Natural killer cell (primary cell): ENCODE measurements at regions not wholly inside any gene's neighbourhood (a gene's known extent, or its start where the extent isn't known, plus 50 kb on each side); places are given as distances from the start of the nearest gene placed in this dataset.
"Not testable (repeated sequence)": the region's sequence is repeated elsewhere in the genome, so short reads cannot be mapped to it uniquely, and the experiment has no call there.

Experiments used
- ATAC-seq, 3 donors: fragments of 150-1000 bp in 2 of 3; fragments of 200-7000 bp in 1 of 3; cut with Tn5 transposase; 1 replicate in 1 of 3; 2 replicates in 2 of 3; pipeline ENCODE4 v1.10.0; 2021; ENCODE audit warnings: mild to moderate bottlenecking in 2 of 3, moderate library complexity in 2 of 3
- DNase-seq, 2 donors: peaks; one replicate each; pipeline versions ENCODE4 v3.0.0 to v3.0.0-alpha.2; 2013 to 2021; ENCODE audit warnings: mixed read lengths in 1 of 2
- H3K27ac ChIP-seq: one replicate; pipeline ENCODE4 v1.5.1; 2013; ENCODE audit warnings: mild to moderate bottlenecking, low read length
- H3K27me3 ChIP-seq: one replicate; pipeline ENCODE4 v1.6.1; 2013; ENCODE audit warnings: low read length; ENCODE audit not compliant: control insufficient read depth, insufficient read depth
- H3K36me3 ChIP-seq: one replicate; pipeline ENCODE4 v1.6.1; 2013; ENCODE audit warnings: low read length; ENCODE audit not compliant: control insufficient read depth, insufficient read depth
- H3K4me1 ChIP-seq: one replicate; pipeline ENCODE4 v1.6.1; 2013; ENCODE audit warnings: low read length; ENCODE audit not compliant: control insufficient read depth, insufficient read depth
- H3K4me3 ChIP-seq: one replicate; pipeline ENCODE4 v1.5.1; 2013; ENCODE audit warnings: low read length
- H3K9me3 ChIP-seq: one replicate; pipeline ENCODE4 v1.6.1; 2013; ENCODE audit warnings: low read length; ENCODE audit not compliant: control insufficient read depth, insufficient read depth
- H3K27ac Mint-ChIP-seq, 2 donors: one replicate each; pipeline ENCODE4 v1.8.0; 2022; ENCODE audit warnings: mild to moderate bottlenecking in 2 of 2, mixed read lengths in 2 of 2, moderate library complexity in 1 of 2
- H3K27me3 Mint-ChIP-seq, 2 donors: one replicate each; pipeline ENCODE4 v1.8.0; 2022; ENCODE audit warnings: low read depth in 2 of 2, mixed read lengths in 2 of 2
- H3K36me3 Mint-ChIP-seq: one replicate; pipeline ENCODE4 v1.8.0; 2022; ENCODE audit warnings: mixed read lengths
- H3K4me1 Mint-ChIP-seq, 2 donors: one replicate each; pipeline ENCODE4 v1.8.0; 2022; ENCODE audit warnings: mixed read lengths in 2 of 2
- H3K4me3 Mint-ChIP-seq: one replicate; pipeline ENCODE4 v1.8.0; 2022; ENCODE audit warnings: mild to moderate bottlenecking, moderate library complexity, mixed read lengths
- H3K9me3 Mint-ChIP-seq, 2 donors: one replicate each; pipeline ENCODE4 v1.8.0; 2022; ENCODE audit warnings: mixed read lengths in 2 of 2
- WGBS: methylation state at CpG from one replicate; pipeline ENCODE4 v1.1.7; 2013; ENCODE audit warnings: missing lambda C conversion rate; ENCODE audit not compliant: insufficient coverage; 5-methylcytosine and 5-hydroxymethylcytosine counted together
- intact Hi-C: fragments of 100-400 bp; cut with micrococcal nuclease; formaldehyde crosslinking; loops from one replicate; pipeline ENCODE4 v1.14.2; 2022
- TF ChIP-seq, protein P1 (sequence below): fragments of 200-600 bp; IDR thresholded peaks from one replicate; pipeline ENCODE4 v1.8.0; 2022; ENCODE audit warnings: antibody characterized with exemption

DNA sequence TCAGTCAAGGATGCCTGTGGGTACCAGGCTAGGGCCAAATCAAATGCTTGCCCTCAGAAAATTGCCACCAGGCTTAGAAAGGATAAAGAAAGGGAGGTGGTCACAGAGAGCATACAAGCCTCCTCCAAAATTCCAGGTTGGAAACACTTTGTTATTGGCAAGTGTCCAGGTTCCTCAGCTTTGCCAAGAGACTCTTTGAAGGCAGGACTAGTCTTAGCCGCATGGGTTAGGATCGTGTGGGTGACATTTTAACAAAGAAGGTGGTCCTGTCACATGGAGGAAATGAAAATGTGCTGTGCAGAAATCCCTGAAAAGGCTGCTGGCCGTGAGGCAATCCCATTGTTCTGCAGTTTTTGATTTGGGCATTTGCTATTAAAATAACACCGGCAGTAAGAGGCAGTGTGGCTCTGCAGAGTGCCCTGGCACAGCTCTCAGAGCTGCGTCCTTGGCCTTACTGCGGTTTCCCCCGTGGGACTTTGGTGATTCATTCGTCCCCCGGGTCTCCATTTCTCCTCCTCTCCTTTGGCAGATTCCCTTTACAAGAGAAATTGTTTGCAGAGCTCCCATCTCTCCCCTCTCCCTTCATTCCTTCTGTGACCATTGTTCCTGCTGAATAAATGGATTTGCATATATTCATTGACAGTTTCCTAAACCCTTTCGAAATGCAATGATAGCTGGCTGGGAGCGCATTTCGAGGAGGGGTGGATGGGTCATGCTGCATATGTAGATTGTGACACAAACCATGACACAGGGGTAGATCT, 187.3 kb downstream of the VAPA start:
- H3K4me1 Mint-ChIP-seq = no peaks in the 10 kb centered on the region
- H3K4me3 ChIP-seq = no peak overlapping the region
- H3K36me3 ChIP-seq = no peaks in the 10 kb centered on the region
- ATAC-seq (no peak), DNase-seq (no peak)
- TF ChIP-seq, protein P1, sequence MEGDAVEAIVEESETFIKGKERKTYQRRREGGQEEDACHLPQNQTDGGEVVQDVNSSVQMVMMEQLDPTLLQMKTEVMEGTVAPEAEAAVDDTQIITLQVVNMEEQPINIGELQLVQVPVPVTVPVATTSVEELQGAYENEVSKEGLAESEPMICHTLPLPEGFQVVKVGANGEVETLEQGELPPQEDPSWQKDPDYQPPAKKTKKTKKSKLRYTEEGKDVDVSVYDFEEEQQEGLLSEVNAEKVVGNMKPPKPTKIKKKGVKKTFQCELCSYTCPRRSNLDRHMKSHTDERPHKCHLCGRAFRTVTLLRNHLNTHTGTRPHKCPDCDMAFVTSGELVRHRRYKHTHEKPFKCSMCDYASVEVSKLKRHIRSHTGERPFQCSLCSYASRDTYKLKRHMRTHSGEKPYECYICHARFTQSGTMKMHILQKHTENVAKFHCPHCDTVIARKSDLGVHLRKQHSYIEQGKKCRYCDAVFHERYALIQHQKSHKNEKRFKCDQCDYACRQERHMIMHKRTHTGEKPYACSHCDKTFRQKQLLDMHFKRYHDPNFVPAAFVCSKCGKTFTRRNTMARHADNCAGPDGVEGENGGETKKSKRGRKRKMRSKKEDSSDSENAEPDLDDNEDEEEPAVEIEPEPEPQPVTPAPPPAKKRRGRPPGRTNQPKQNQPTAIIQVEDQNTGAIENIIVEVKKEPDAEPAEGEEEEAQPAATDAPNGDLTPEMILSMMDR = no peak
- H3K4me1 ChIP-seq = no peaks in the 10 kb centered on the region
- no peaks in the 10 kb centered on the region for H3K36me3 Mint-ChIP-seq
- peaks cover 0 to 2% of the 10 kb centered on the region in 2 donors for H3K9me3 Mint-ChIP-seq
- no peak overlapping the region for H3K27ac Mint-ChIP-seq
- intact Hi-C loops = no loop called here
- H3K9me3 ChIP-seq = no peaks in the 10 kb centered on the region
- H3K27me3 ChIP-seq = no peaks in the 10 kb centered on the region
- H3K27me3 Mint-ChIP-seq = no peaks in the 10 kb centered on the region
- 67% methylated on average over 12 of the region's 12 CpGs for WGBS
- H3K27ac ChIP-seq = no peak overlapping the region
- no peak overlapping the region for H3K4me3 Mint-ChIP-seq

DNA sequence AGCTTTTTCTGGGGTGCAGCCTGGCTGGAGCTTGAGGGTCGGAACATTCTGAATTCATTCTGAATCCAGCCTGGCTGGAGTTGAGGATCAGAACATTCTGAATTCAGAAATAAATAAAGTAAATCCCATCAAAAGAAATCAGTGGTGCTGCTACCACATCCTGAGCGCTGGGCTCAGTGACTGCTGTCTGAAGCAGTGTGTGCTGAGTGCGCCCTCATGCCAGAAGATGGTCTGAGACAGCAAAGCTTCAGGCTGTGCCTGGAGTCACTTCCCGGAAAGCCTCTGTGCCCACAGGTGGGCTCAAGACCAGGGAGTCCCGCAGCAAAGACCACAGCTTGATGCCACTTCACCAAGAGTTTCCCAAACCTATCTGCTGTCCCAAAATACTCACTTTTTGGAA, 187.9 kb downstream of the VAPA start:
- H3K9me3 Mint-ChIP-seq = peaks cover 0 to 2% of the 10 kb centered on the region in 2 donors
- no peaks in the 10 kb centered on the region for H3K36me3 Mint-ChIP-seq
- H3K4me3 ChIP-seq = no peak overlapping the region
- intact Hi-C loops = no loop called here
- no peaks in the 10 kb centered on the region for H3K27me3 ChIP-seq
- TF ChIP-seq, protein P1 = no peak
- no peaks in the 10 kb centered on the region for H3K27me3 Mint-ChIP-seq
- no peaks in the 10 kb centered on the region for H3K4me1 Mint-ChIP-seq
- no peak overlapping the region for H3K27ac ChIP-seq
- no peak overlapping the region for H3K27ac Mint-ChIP-seq
- WGBS = 73% methylated on average over 5 of the region's 5 CpGs
- no peak for ATAC-seq
- H3K4me3 Mint-ChIP-seq = no peak overlapping the region
- no peak for DNase-seq
- no peaks in the 10 kb centered on the region for H3K4me1 ChIP-seq
- no peaks in the 10 kb centered on the region for H3K9me3 ChIP-seq
- H3K36me3 ChIP-seq = no peaks in the 10 kb centered on the region

DNA sequence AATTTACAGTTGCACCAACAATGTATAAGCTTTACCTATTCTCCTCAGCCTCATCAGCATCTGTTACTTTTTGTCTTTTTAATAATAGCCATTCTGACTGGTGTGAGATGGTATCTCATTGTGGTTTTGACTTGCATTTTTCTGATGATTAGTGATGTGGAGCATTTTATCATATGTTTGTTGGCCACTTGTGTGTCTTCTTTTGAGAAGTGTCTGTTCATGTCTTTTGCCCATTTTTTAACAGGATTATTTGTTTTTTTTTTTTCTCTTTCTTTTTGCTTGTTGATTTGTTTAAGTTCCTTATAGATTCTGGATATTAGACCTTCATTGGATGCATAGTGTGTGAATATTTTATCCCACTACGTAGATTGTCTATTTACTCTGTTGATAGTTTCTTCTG, 191.3 kb downstream of the VAPA start:
- not testable (repeated sequence) for H3K4me1 Mint-ChIP-seq

DNA sequence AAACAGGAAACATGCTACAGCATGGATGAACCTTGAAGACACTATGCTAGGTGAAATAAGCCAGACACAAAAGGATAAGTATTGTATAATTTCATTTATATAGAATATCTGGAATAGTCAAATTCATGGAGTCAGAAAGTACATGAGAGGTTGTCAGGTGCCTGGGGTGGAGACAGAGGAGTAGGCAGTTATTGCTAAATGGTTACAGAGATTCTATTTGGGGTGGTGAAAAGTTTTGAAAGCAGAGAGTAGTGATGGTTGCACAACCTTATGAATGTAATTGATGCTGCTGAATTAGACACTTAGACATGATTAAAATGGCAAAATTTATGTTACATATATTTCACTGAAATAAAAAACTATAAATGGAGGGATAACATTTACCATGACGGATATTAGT, 197.4 kb downstream of the VAPA start:
- no peak overlapping the region for H3K4me3 Mint-ChIP-seq
- H3K4me1 Mint-ChIP-seq = no peaks in the 10 kb centered on the region
- Histone ChIP-seq H3K27me3 (no peaks in the 10 kb centered on the region), H3K4me3 (no peak overlapping the region), H3K27ac (no peak overlapping the region), H3K9me3 (no peaks in the 10 kb centered on the region), H3K4me1 (no peaks in the 10 kb centered on the region), H3K36me3 (no peaks in the 10 kb centered on the region)
- H3K9me3 Mint-ChIP-seq = peaks cover 0 to 3% of the 10 kb centered on the region in 2 donors
- ATAC-seq = no peak
- intact Hi-C loops = no loop called here
- peaks cover 0 to 6% of the 10 kb centered on the region in 2 donors for H3K27me3 Mint-ChIP-seq
- no peak for DNase-seq
- H3K36me3 Mint-ChIP-seq = no peaks in the 10 kb centered on the region
- H3K27ac Mint-ChIP-seq = no peak overlapping the region
- WGBS = 81% methylated on average over 1 of the region's 1 CpG
- TF ChIP-seq, protein P1 = no peak

More for the DNA sequence above, 191.3 kb downstream of the VAPA start:
- H3K4me3 Mint-ChIP-seq, intact Hi-C loops, H3K36me3 ChIP-seq, H3K9me3 Mint-ChIP-seq, H3K4me1 ChIP-seq, H3K36me3 Mint-ChIP-seq, H3K9me3 ChIP-seq, ATAC-seq, DNase-seq, H3K27me3 Mint-ChIP-seq, H3K4me3 ChIP-seq, H3K27me3 ChIP-seq, H3K27ac ChIP-seq, H3K27ac Mint-ChIP-seq: not testable (repeated sequence)
- 63% methylated on average over 1 of the region's 1 CpG for WGBS
